M059J (cell line): ENCODE measurements at regions not wholly inside any gene's neighbourhood (a gene's known extent, or its start where the extent isn't known, plus 50 kb on each side); places are given as distances from the start of the nearest gene placed in this dataset.

ENCODE experiments used
- DNase-seq: peaks from one replicate; pipeline ENCODE4 v3.0.0-alpha.2; 2012; ENCODE audit warnings: low read depth

DNA sequence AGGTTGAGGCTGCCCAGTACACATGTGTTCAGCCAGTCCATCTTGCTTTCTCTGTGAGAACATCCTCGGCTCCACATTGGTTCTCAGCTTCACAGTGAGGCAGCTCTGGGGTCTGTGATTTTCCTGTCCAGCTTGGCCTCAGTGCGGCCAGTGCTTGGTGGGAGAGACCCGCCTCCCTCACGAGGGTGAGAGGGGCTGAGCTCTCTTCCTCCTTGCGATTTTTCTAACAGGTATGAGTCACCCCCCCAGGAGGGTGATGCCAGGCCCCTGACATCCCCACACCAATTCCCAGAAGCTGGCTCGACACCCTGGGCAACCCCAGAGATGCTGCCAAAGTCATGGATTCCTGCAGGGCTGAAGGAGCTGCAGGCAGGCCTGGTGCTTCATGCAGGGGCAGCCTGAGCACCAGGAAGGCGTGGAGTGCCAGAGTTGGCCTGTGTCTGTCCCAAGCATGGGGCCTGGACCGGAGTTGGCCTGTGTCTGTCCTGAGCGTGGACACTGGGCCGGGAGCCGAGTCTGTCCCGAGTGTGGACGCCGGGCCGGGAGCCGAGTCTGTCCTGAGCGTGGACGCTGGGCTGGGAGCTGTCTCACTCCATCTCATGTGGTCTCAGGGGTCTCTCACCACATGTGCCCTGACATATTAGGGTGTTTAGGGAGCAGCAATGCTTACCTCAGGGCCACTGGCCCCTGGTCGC, 408.6 kb upstream of the IRX4 start:
- DNase-seq, result no peak

GRCh38 chr5:2289380-2289779, 406.7 kb upstream of the IRX4 start:
- DNase-seq, result no peak

GRCh38 chr5:2288968-2289367, 406.2 kb upstream of the IRX4 start:
- no peak for DNase-seq

GRCh38 chr5:2288466-2288865, 405.7 kb upstream of the IRX4 start:
- no peak for DNase-seq

GRCh38 chr5:2286250-2286649, 403.5 kb upstream of the IRX4 start:
- no peak for DNase-seq

GRCh38 chr5:2284678-2285077, 402.0 kb upstream of the IRX4 start:
- DNase-seq, result no peak

- no peak for DNase-seq
These were observed 400.8 kb upstream of the IRX4 start for GRCh38 chr5:2283481-2284045.

DNA sequence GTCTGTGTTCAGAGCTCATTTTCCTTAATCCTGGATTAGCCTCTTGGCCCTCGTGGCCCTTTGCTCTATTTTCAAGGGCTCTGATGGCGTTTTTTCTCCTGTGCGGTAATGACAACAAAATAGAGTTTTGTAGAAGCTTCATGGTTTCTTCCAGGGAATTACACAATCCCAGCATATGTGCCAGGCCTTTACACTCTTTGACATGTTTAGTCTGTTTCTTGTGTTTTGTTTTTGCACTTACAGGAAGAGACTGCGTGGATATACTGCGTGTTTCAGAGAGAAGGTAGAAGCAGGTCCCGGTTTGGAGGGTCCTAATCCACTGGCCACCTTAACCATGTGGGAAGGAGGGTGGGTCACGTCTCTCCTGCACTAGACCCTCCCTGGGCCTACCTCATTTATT, 400.2 kb upstream of the IRX4 start:
- DNase-seq, result no peak

DNA sequence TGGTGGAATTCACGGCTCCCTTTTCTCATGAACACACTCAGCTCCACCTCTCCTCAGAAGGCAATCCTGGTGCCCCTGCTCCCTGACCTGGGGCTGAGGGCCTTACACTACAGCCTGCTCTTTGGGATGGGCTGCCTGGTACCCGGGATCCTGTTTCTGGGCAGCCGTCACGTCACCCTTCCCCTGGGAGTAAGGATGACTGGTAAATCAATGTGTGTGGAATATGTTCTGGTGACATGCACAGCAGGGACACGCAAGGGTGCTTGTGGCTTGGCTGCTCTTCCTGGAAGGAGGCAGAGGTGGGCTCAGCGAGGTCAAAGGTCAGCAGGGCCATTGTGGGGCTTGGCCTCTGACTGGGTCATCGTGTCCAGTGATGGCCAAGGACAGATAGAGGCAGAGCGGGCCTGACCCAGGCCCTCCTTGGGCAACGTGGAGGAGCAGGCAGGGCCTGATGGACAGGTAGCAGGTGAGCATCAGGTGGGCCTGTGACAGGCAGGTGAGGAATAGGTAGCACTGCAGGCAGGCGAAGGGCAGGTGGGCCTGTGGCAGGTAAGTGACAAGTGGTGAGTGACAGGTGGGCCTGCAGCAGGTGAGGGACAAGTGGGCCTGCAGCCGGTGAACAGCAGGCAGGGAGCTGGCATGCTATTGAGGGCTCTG, 399.4 kb upstream of the IRX4 start:
- DNase-seq, result no peak

DNA sequence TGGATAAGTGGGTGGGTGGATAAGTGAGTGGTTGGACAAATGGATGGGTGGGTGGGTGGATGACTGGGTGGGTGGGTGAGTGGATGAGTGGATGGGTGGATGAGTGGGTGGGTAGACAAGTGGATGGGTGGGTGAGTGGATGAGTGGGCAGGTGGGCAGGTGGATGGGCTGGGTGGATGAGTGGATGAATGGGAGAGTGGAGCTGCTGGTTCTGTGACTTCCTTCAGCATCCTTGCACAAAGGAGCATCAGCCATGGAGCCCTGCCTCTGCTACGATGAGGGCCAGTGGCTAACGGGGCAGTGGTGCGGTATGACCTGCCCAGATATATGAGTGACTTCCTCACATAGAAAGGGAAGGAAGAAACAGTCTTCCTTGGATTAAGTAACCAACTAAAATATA, 398.7 kb upstream of the IRX4 start:
- no peak for DNase-seq

DNA sequence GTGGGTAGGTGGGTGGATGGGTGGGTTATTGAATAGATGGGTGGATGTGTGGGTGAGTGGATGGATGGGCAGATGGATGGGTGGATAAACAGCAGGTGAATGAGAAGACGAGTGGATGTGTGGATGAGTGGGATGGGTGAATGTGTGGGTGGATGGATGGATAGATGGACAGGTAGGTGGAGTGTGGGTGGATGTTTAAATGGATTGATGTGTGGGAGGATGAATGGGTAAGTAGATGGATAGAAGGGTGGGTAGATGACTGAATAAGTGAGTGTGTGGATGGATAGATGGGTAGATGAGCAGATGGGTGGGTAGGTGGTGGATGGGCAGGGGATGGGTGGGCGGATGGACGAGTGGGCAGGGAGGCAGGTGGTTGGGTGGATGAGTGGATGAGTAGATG, 397.6 kb upstream of the IRX4 start:
- no peak for DNase-seq

- DNase-seq, result no peak
These were observed 396.2 kb upstream of the IRX4 start for GRCh38 chr5:2278825-2279456.

DNA sequence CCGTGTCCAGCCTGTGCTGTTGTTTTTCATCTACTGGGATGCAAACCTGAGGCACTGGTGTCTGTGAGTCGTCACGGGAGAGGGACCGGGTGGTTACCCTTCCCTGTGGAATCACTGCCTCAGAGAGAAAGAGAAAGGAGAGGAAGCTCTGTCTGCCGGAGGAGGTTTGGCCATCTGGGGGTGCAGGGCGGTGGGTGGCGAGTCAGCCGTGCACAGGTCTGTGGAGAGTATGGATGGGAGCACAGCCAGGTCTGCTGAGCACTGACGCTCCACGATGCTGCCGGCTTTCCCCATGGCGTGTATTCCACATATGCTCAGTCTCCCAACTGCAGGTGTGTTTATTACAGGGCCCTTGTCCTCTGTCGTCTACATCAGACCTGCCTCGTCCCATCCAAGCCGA, 395.2 kb upstream of the IRX4 start:
- no peak for DNase-seq

- no peak for DNase-seq
These were observed 393.4 kb upstream of the IRX4 start for GRCh38 chr5:2276101-2276500.

GRCh38 chr5:2272755-2273154, 390.0 kb upstream of the IRX4 start:
- no peak for DNase-seq

DNA sequence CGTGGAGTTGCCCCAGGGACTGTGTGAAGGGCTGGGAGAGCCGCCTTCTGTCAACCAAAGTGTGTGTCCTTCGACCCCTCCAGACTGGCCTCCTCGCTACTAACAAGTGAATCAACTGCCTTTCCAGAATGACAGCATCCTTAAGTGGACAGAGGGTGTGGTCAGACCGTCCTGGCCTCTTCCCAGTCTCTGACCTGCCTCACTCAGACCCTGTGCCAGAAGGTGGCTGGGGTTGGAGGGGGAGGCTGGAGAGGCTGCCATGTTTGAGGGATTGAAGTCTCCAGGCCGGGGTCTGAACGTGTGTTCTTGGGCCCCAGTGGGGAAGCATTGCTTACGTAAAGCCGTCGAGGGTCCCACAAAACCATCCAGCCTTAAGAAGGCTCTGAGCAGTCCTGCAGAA, 389.3 kb upstream of the IRX4 start:
- DNase-seq, result no peak

GRCh38 chr5:2271316-2271715, 388.6 kb upstream of the IRX4 start:
- DNase-seq, result no peak

- DNase-seq, result no peak
These were observed 387.7 kb upstream of the IRX4 start for GRCh38 chr5:2270467-2270866.

GRCh38 chr5:2269656-2270055, 386.9 kb upstream of the IRX4 start:
- no peak for DNase-seq

- DNase-seq, result no peak
These were observed 385.3 kb upstream of the IRX4 start for GRCh38 chr5:2267991-2268390.

GRCh38 chr5:2266641-2267240, 384.0 kb upstream of the IRX4 start:
- DNase-seq, result no peak

- no peak for DNase-seq
These were observed 382.6 kb upstream of the IRX4 start for GRCh38 chr5:2265341-2265740.

DNA sequence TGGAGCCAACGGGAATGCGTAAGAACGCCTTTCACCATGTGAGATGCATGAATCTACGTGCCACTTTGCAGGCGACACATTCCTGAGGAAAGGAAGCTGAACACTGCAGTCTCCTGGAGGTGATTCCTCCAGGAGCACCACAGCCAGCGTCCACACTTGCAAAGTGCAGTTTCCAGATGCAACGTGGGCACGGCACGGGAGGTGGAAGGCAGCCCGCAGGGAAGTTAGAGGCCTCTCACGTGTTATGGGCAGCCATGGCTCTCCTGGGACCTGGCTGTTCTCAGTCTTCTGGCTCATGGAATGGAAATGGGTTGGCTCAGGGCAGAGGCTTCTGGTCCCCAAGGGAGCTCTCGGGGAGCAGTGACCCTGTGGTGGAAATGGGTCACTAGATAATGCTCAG, 381.0 kb upstream of the IRX4 start:
- DNase-seq, result no peak
